Amniotic stem cell (primary cell): ENCODE measurements at regions not wholly inside any gene's neighbourhood (a gene's known extent, or its start where the extent isn't known, plus 50 kb on each side); places are given as distances from the start of the nearest gene placed in this dataset.

Experiments used
- DNase-seq: peaks from one replicate; lab custom pipeline; 2025; lab: John Stamatoyannopoulos, UW

- no peak for DNase-seq
Measured at GRCh38 chr7:85583131-85583953, 396.5 kb upstream of the SEMA3D start.

GRCh38 chr7:85573844-85574243 is 387.0 kb upstream of the SEMA3D start:
- no peak for DNase-seq

GRCh38 chr7:85573346-85573745 is 386.5 kb upstream of the SEMA3D start:
- DNase-seq, result no peak

GRCh38 chr7:85570898-85571297 is 384.0 kb upstream of the SEMA3D start:
- no peak for DNase-seq

- no peak for DNase-seq
Measured at GRCh38 chr7:85567983-85568382, 381.1 kb upstream of the SEMA3D start.

GRCh38 chr7:85566095-85566794 is 379.4 kb upstream of the SEMA3D start:
- no peak for DNase-seq

- DNase-seq, result no peak
Measured at GRCh38 chr7:85565276-85565675, 378.4 kb upstream of the SEMA3D start.

GRCh38 chr7:85564861-85565260 is 378.0 kb upstream of the SEMA3D start:
- DNase-seq, result no peak

GRCh38 chr7:85561706-85562105 is 374.9 kb upstream of the SEMA3D start:
- no peak for DNase-seq

- peak; percentile 23 for DNase-seq
Measured at GRCh38 chr7:85554236-85555178, 367.7 kb upstream of the SEMA3D start.

GRCh38 chr7:85535974-85536729 is 349.3 kb upstream of the SEMA3D start:
- DNase-seq, result no peak

GRCh38 chr7:85529831-85530230 is 343.0 kb upstream of the SEMA3D start:
- DNase-seq, result no peak

GRCh38 chr7:85529201-85529600 is 342.3 kb upstream of the SEMA3D start:
- no peak for DNase-seq

- no peak for DNase-seq
Measured at GRCh38 chr7:85528581-85528980, 341.7 kb upstream of the SEMA3D start.

GRCh38 chr7:85525676-85526075 is 338.8 kb upstream of the SEMA3D start:
- DNase-seq, result no peak

GRCh38 chr7:85522070-85522469 is 335.2 kb upstream of the SEMA3D start:
- no peak for DNase-seq

GRCh38 chr7:85521108-85521694 is 334.3 kb upstream of the SEMA3D start:
- DNase-seq, result no peak

GRCh38 chr7:85520175-85520574 is 333.3 kb upstream of the SEMA3D start:
- no peak for DNase-seq

GRCh38 chr7:85516675-85517074 is 329.8 kb upstream of the SEMA3D start:
- DNase-seq, result no peak

- DNase-seq, result no peak
Measured at GRCh38 chr7:85512790-85513189, 325.9 kb upstream of the SEMA3D start.

- DNase-seq, result no peak
Measured at GRCh38 chr7:85510287-85510686, 323.4 kb upstream of the SEMA3D start.
